DOHH2 (cell line): ENCODE measurements at regions not wholly inside any gene's neighbourhood (a gene's known extent, or its start where the extent isn't known, plus 50 kb on each side); places are given as distances from the start of the nearest gene placed in this dataset.

Experiments used
- H3F3A ChIP-seq: fragments of 200-600 bp; sonication (generic), shearing (Covaris generic); 2 replicates; pipeline ENCODE4 v1.6.0; 2016; ENCODE audit warnings: antibody characterized with exemption, mild to moderate bottlenecking; ENCODE audit not compliant: control insufficient read depth, insufficient read depth
- H3K27ac ChIP-seq: fragments of 200-600 bp; sonication (generic); 2 replicates; pipeline ENCODE4 v1.5.1; 2014; ENCODE audit warnings: low read depth, mild to moderate bottlenecking, low read length, moderate library complexity
- H3K27me3 ChIP-seq: fragments of 200-600 bp; sonication (generic); 2 replicates; pipeline ENCODE4 v1.6.1; 2014; ENCODE audit warnings: mild to moderate bottlenecking, low read length, mixed read lengths; ENCODE audit not compliant: control insufficient read depth
- H3K36me3 ChIP-seq: fragments of 200-600 bp; sonication (generic); 2 replicates; pipeline ENCODE4 v1.6.1; 2014; ENCODE audit warnings: mild to moderate bottlenecking, low read length, moderate library complexity, mixed read lengths; ENCODE audit not compliant: control insufficient read depth
- H3K4me1 ChIP-seq: fragments of 200-600 bp; sonication (generic); 2 replicates; pipeline ENCODE4 v1.6.1; 2014; ENCODE audit warnings: mild to moderate bottlenecking, low read length, mixed read lengths; ENCODE audit not compliant: control insufficient read depth
- H3K4me2 ChIP-seq: fragments of 200-600 bp; sonication (generic); 2 replicates; pipeline ENCODE4 v1.6.0; 2014; ENCODE audit warnings: mild to moderate bottlenecking, low read length, moderate library complexity
- H3K4me3 ChIP-seq: fragments of 200-600 bp; sonication (generic); 2 replicates; pipeline ENCODE4 v1.5.1; 2014; ENCODE audit warnings: mild to moderate bottlenecking, low read length, mixed read lengths
- H3K79me2 ChIP-seq: fragments of 200-600 bp; sonication (generic); 2 replicates; pipeline ENCODE4 v1.6.1; 2014; ENCODE audit warnings: mild to moderate bottlenecking, low read length, mixed read lengths; ENCODE audit not compliant: control insufficient read depth
- H3K9me2 ChIP-seq: fragments of 200-600 bp; sonication (generic); replicated peaks from 2 replicates; pipeline ENCODE4 v1.6.1; 2014; ENCODE audit warnings: mild to moderate bottlenecking, low read length, mixed read lengths; ENCODE audit not compliant: control insufficient read depth
- H3K9me3 ChIP-seq: fragments of 200-600 bp; sonication (generic); 2 replicates; pipeline ENCODE4 v1.6.1; 2014; ENCODE audit warnings: antibody characterized with exemption, low read length, mixed read lengths; ENCODE audit not compliant: control insufficient read depth, insufficient read depth
- H4K20me1 ChIP-seq: fragments of 200-600 bp; sonication (generic); 2 replicates; pipeline ENCODE4 v1.6.0; 2014; ENCODE audit warnings: low read depth, mild to moderate bottlenecking, antibody characterized with exemption, low read length, moderate library complexity; ENCODE audit not compliant: control insufficient read depth, insufficient read depth
- EZH2phosphoT487 ChIP-seq: fragments of 200-600 bp; sonication (generic); IDR thresholded peaks from 2 replicates; pipeline ENCODE4 v1.6.1; 2017; ENCODE audit warnings: borderline replicate concordance, mild to moderate bottlenecking, antibody characterized with exemption, low read length, moderate library complexity, mixed read lengths
- TF ChIP-seq, protein P1 (sequence below): fragments of 200-600 bp; sonication (generic); IDR thresholded peaks from one replicate; pipeline ENCODE4 v1.5.1; 2014; ENCODE audit warnings: antibody characterized with exemption, mild to moderate bottlenecking, low read depth, low read length; ENCODE audit not compliant: poor library complexity, severe bottlenecking

- no peaks in the 10 kb centered on the region for H3K79me2 ChIP-seq
- no peak overlapping the region for H3K27ac ChIP-seq
- TF ChIP-seq, protein P1, sequence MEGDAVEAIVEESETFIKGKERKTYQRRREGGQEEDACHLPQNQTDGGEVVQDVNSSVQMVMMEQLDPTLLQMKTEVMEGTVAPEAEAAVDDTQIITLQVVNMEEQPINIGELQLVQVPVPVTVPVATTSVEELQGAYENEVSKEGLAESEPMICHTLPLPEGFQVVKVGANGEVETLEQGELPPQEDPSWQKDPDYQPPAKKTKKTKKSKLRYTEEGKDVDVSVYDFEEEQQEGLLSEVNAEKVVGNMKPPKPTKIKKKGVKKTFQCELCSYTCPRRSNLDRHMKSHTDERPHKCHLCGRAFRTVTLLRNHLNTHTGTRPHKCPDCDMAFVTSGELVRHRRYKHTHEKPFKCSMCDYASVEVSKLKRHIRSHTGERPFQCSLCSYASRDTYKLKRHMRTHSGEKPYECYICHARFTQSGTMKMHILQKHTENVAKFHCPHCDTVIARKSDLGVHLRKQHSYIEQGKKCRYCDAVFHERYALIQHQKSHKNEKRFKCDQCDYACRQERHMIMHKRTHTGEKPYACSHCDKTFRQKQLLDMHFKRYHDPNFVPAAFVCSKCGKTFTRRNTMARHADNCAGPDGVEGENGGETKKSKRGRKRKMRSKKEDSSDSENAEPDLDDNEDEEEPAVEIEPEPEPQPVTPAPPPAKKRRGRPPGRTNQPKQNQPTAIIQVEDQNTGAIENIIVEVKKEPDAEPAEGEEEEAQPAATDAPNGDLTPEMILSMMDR, result no peak
- no peak for TF ChIP-seq EZH2phosphoT487
- no peaks in the 10 kb centered on the region for H3K9me3 ChIP-seq
- no peaks in the 10 kb centered on the region for H3K36me3 ChIP-seq
- no peaks in the 10 kb centered on the region for H3K27me3 ChIP-seq
- H3K4me2 ChIP-seq, result no peak overlapping the region
- H3K4me1 ChIP-seq, result no peaks in the 10 kb centered on the region
- H4K20me1 ChIP-seq, result no peaks in the 10 kb centered on the region
- H3K4me3 ChIP-seq, result no peak overlapping the region
- no peaks in the 10 kb centered on the region for H3F3A ChIP-seq
- H3K9me2 ChIP-seq, result no peaks in the 10 kb centered on the region
Observed at GRCh38 chr2:117064021-117064420, 750.5 kb upstream of the DDX18 start.

GRCh38 chr2:117065912-117066311, 748.6 kb upstream of the DDX18 start:
- TF ChIP-seq EZH2phosphoT487, result no peak
- TF ChIP-seq, protein P1, result no peak
- Histone ChIP-seq H3K4me3 (no peak overlapping the region), H3K27ac (no peak overlapping the region), H3K36me3 (no peaks in the 10 kb centered on the region), H3K9me2 (no peaks in the 10 kb centered on the region), H4K20me1 (no peaks in the 10 kb centered on the region), H3K4me1 (no peaks in the 10 kb centered on the region), H3K27me3 (no peaks in the 10 kb centered on the region), H3K4me2 (no peak overlapping the region), H3K9me3 (no peaks in the 10 kb centered on the region), H3F3A (no peaks in the 10 kb centered on the region), H3K79me2 (no peaks in the 10 kb centered on the region)

DNA sequence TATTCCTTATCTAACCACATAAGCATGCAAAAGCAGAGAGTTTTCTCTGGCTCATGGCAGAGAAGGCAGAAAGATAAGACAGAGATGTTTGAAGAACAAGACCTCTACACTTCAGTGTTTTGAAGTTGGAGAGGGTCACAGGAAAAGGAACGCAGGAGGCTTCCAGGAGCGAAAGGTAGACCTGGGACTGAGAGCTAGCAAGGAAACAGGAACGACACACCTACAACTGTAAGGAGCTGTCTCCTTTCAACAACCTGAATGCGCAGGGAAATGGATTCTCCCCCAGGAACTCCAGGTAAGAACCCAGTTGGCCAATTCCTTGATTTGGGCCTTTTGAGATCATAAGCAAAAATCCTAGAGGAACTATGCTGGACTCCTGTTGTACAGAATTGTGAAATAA, 746.6 kb upstream of the DDX18 start:
- no peaks in the 10 kb centered on the region for H3K4me1 ChIP-seq
- H3K9me2 ChIP-seq, result no peaks in the 10 kb centered on the region
- H4K20me1 ChIP-seq, result no peaks in the 10 kb centered on the region
- TF ChIP-seq, protein P1, result no peak
- TF ChIP-seq EZH2phosphoT487, result no peak
- no peak overlapping the region for H3K27ac ChIP-seq
- no peaks in the 10 kb centered on the region for H3F3A ChIP-seq
- no peaks in the 10 kb centered on the region for H3K27me3 ChIP-seq
- H3K79me2 ChIP-seq, result no peaks in the 10 kb centered on the region
- H3K4me3 ChIP-seq, result no peak overlapping the region
- no peaks in the 10 kb centered on the region for H3K36me3 ChIP-seq
- H3K4me2 ChIP-seq, result no peak overlapping the region
- no peaks in the 10 kb centered on the region; the same call in 1 of the 2 replicates for H3K9me3 ChIP-seq

DNA sequence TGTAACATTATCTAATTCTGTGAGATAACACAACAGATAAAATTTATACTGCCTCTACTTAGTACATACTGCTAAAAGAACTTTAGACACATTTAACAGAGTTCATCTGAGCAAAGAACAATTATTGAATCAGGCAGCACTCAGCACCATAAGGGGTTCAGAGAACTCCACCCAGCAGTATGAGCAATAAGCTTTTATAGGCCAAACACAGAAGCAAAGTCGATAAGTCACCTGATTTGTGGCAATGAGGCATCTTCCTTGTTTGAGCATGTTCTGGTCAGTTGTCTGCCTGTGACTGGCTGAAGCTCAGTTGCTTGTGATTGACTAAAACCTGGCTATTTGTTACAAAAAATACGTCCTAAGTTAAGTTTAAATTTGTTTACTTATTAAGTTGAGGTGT, 746.1 kb upstream of the DDX18 start:
- Histone ChIP-seq H3K9me2 (no peaks in the 10 kb centered on the region), H3F3A (no peaks in the 10 kb centered on the region), H3K79me2 (no peaks in the 10 kb centered on the region), H3K36me3 (no peaks in the 10 kb centered on the region), H3K9me3 (no peaks in the 10 kb centered on the region; the same call in 1 of the 2 replicates), H3K4me2 (no peak overlapping the region), H3K27ac (no peak overlapping the region), H3K4me1 (no peaks in the 10 kb centered on the region), H3K27me3 (no peaks in the 10 kb centered on the region), H4K20me1 (no peaks in the 10 kb centered on the region), H3K4me3 (no peak overlapping the region)
- TF ChIP-seq, protein P1, result no peak
- TF ChIP-seq EZH2phosphoT487, result no peak
